ENCODE measurements at regions not wholly inside any gene's neighbourhood (a gene's known extent, or its start where the extent isn't known, plus 50 kb on each side); places are given as distances from the start of the nearest gene placed in this dataset.
"Not testable (repeated sequence)": the region's sequence is repeated elsewhere in the genome, so short reads cannot be mapped to it uniquely, and the experiment has no call there.

GRCh38 chr4:129747756-129748155, 651.8 kb downstream of the C4orf33 start:
- no peak for DNase-seq

GRCh38 chr4:129748991-129749390, 653.0 kb downstream of the C4orf33 start:
- no peak for DNase-seq

GRCh38 chr4:129751646-129752045, 655.7 kb downstream of the C4orf33 start:
- no peak for DNase-seq

GRCh38 chr4:129783596-129783995, 687.6 kb downstream of the C4orf33 start:
- no peak for DNase-seq

- DNase-seq: no peak
Observed at GRCh38 chr4:129788486-129788885, 692.5 kb downstream of the C4orf33 start.

- DNase-seq: no peak
Observed at GRCh38 chr4:129804461-129804981, 708.6 kb downstream of the C4orf33 start.

- DNase-seq: no peak
Observed at GRCh38 chr4:129806986-129807385, 711.0 kb downstream of the C4orf33 start.

- no peak for DNase-seq
Observed at GRCh38 chr4:129808242-129808641, 712.3 kb downstream of the C4orf33 start.

- no peak for DNase-seq
Observed at GRCh38 chr4:129821073-129821472, 725.1 kb downstream of the C4orf33 start.

- DNase-seq: no peak
Observed at GRCh38 chr4:129821963-129822362, 726.0 kb downstream of the C4orf33 start.

- no peak for DNase-seq
Observed at GRCh38 chr4:129822701-129823100, 726.7 kb downstream of the C4orf33 start.

GRCh38 chr4:129823105-129823504, 727.2 kb downstream of the C4orf33 start:
- DNase-seq: no peak

GRCh38 chr4:129829373-129829772, 733.4 kb downstream of the C4orf33 start:
- no peak for DNase-seq

- no peak for DNase-seq
Observed at GRCh38 chr4:129839687-129840086, 743.7 kb downstream of the C4orf33 start.

GRCh38 chr4:129842096-129842495, 746.1 kb downstream of the C4orf33 start:
- no peak for DNase-seq

GRCh38 chr4:129852434-129852833, 756.5 kb downstream of the C4orf33 start:
- DNase-seq: no peak

- DNase-seq: not testable (repeated sequence)
Observed at GRCh38 chr4:129853685-129854467, 757.9 kb downstream of the C4orf33 start.

- no peak for DNase-seq
Observed at GRCh38 chr4:129862461-129862860, 766.5 kb downstream of the C4orf33 start.

- no peak for DNase-seq
Observed at GRCh38 chr4:129863206-129863605, 767.3 kb downstream of the C4orf33 start.

- no peak for DNase-seq
Observed at GRCh38 chr4:129883996-129884395, 788.0 kb downstream of the C4orf33 start.

GRCh38 chr4:129897111-129897510, 801.2 kb downstream of the C4orf33 start:
- no peak for DNase-seq

GRCh38 chr4:129899849-129900248, 803.9 kb downstream of the C4orf33 start:
- no peak for DNase-seq

- DNase-seq: no peak
Observed at GRCh38 chr4:129900430-129900953, 804.5 kb downstream of the C4orf33 start.

GRCh38 chr4:129901205-129901604, 805.3 kb downstream of the C4orf33 start:
- no peak for DNase-seq

- no peak for DNase-seq
Observed at GRCh38 chr4:129903861-129904260, 807.9 kb downstream of the C4orf33 start.

Measured in inflammatory macrophage treated with lipopolysaccharide for 4 hours (primary cell).